HUES48 (cell line): ENCODE measurements at regions not wholly inside any gene's neighbourhood (a gene's known extent, or its start where the extent isn't known, plus 50 kb on each side); places are given as distances from the start of the nearest gene placed in this dataset.

Experiments
- H3K27ac ChIP-seq: one replicate; pipeline ENCODE4 v1.7.0; 2013; ENCODE audit warnings: low read depth, low read length, inconsistent platforms
- H3K27me3 ChIP-seq: 2 replicates; pipeline ENCODE4 v1.6.1; 2013; ENCODE audit warnings: mild to moderate bottlenecking, low read length; ENCODE audit not compliant: control insufficient read depth, insufficient read depth
- H3K36me3 ChIP-seq: 2 replicates; pipeline ENCODE4 v1.6.1; 2013; ENCODE audit warnings: low read length; ENCODE audit not compliant: control insufficient read depth, insufficient read depth
- H3K4me1 ChIP-seq: 2 replicates; pipeline ENCODE4 v1.6.1; 2013; ENCODE audit warnings: mild to moderate bottlenecking, low read length; ENCODE audit not compliant: control insufficient read depth, insufficient read depth
- H3K4me3 ChIP-seq: 2 replicates; pipeline ENCODE4 v1.5.1; 2013; ENCODE audit warnings: mild to moderate bottlenecking, low read depth, low read length
- H3K9ac ChIP-seq: 2 replicates; pipeline ENCODE4 v1.6.1; 2013; ENCODE audit warnings: mild to moderate bottlenecking, low read depth, low read length, moderate library complexity
- H3K9me3 ChIP-seq: 2 replicates; pipeline ENCODE4 v1.6.1; 2013; ENCODE audit warnings: low read length; ENCODE audit not compliant: control insufficient read depth, insufficient read depth

DNA sequence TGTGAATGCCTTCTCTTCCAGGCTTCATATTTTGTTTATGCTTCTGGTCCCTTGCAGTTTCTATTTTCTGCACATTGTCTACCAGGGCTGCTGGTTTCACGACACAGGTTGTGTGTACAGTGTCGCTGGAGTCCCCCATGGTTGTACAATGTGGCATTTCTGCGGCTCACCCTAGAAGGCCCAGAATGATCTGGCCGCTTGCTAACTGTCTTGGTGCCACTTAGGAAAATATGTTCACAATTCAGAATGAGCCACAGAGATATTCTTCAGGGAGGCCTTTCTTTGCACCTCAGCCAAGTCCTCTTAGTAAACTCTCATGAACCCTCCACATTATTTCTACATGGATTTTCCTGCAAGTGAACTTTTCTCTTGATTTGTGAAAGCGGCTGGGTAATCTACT, 195.4 kb downstream of the SUDS3 start:
- no peak overlapping the region for H3K4me3 ChIP-seq
- no peaks in the 10 kb centered on the region for H3K36me3 ChIP-seq
- H3K27ac ChIP-seq: no peak overlapping the region
- no peaks in the 10 kb centered on the region for H3K4me1 ChIP-seq
- no peaks in the 10 kb centered on the region for H3K27me3 ChIP-seq
- H3K9me3 ChIP-seq: peaks cover 13% of the 10 kb centered on the region
- H3K9ac ChIP-seq: no peak overlapping the region

GRCh38 chr12:118574288-118574687, 197.9 kb downstream of the SUDS3 start:
- H3K9me3 ChIP-seq: peaks cover 13% of the 10 kb centered on the region
- H3K4me3 ChIP-seq: no peak overlapping the region
- H3K9ac ChIP-seq: no peak overlapping the region
- no peaks in the 10 kb centered on the region for H3K4me1 ChIP-seq
- no peaks in the 10 kb centered on the region for H3K36me3 ChIP-seq
- no peak overlapping the region for H3K27ac ChIP-seq
- H3K27me3 ChIP-seq: no peaks in the 10 kb centered on the region

DNA sequence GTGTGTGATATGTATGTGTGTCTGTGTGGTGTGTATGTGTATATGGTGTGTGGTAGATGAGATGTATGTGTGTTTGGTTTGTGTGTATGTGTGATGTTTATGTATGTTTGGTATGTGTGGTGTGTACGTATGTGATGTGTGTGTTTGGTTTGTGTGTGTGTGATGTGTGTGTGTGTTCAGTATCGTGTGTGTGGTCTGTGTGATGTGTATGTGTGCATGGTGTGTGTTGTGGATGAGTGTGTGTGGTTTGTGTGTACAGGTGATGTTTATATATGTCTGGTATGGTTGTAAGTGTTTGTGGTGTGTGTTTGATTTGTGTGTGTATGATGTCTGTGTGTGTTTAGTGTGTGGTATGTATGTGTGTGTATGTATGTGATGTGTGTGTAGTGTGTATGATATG, 199.4 kb downstream of the SUDS3 start:
- no peaks in the 10 kb centered on the region for H3K36me3 ChIP-seq
- H3K4me3 ChIP-seq: no peak overlapping the region
- no peak overlapping the region for H3K27ac ChIP-seq
- no peaks in the 10 kb centered on the region for H3K27me3 ChIP-seq
- H3K4me1 ChIP-seq: no peaks in the 10 kb centered on the region
- H3K9me3 ChIP-seq: peaks cover 2% of the 10 kb centered on the region; the same call in 1 of the 2 replicates
- no peak overlapping the region for H3K9ac ChIP-seq

GRCh38 chr12:118581371-118581770, 205.0 kb downstream of the SUDS3 start:
- H3K9me3 ChIP-seq: no peaks in the 10 kb centered on the region
- H3K9ac ChIP-seq: no peak overlapping the region
- H3K4me3 ChIP-seq: no peak overlapping the region
- H3K27ac ChIP-seq: no peak overlapping the region
- H3K36me3 ChIP-seq: no peaks in the 10 kb centered on the region
- H3K4me1 ChIP-seq: peaks cover 9% of the 10 kb centered on the region; the same call in 1 of the 2 replicates
- no peaks in the 10 kb centered on the region for H3K27me3 ChIP-seq

- Histone ChIP-seq H3K36me3 (no peaks in the 10 kb centered on the region), H3K9me3 (no peaks in the 10 kb centered on the region), H3K4me1 (peaks cover 9% of the 10 kb centered on the region; the same call in 1 of the 2 replicates), H3K4me3 (no peak overlapping the region), H3K9ac (no peak overlapping the region), H3K27me3 (no peaks in the 10 kb centered on the region), H3K27ac (no peak overlapping the region)
These were observed 206.5 kb downstream of the SUDS3 start for GRCh38 chr12:118582863-118583262.

- H3K27me3 ChIP-seq: no peaks in the 10 kb centered on the region
- no peak overlapping the region for H3K27ac ChIP-seq
- no peaks in the 10 kb centered on the region for H3K36me3 ChIP-seq
- no peak overlapping the region for H3K9ac ChIP-seq
- peaks cover 5% of the 10 kb centered on the region for H3K4me1 ChIP-seq
- H3K9me3 ChIP-seq: no peaks in the 10 kb centered on the region
- no peak overlapping the region for H3K4me3 ChIP-seq
These were observed 210.1 kb downstream of the SUDS3 start for GRCh38 chr12:118586433-118586832.

DNA sequence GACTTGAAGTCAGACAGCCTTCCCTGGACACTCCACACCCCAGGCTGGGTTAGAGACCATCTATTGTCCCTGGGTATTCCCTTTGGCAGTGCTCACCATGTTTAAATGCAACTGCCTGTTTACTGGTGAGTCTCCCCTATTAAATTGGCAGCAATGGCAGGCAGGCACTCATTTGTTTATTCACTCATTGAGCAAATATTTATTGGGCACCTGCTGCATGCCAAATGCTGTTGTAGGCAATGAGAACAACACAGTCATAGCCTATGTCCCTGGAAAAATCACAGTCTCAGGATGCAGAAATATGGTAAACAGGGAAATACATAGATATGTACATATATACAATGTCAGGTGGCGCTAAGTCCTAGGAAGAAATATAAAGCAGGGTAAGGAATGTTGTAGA, 212.8 kb downstream of the SUDS3 start:
- Histone ChIP-seq H3K4me3 (no peak overlapping the region), H3K27me3 (no peaks in the 10 kb centered on the region), H3K36me3 (no peaks in the 10 kb centered on the region), H3K4me1 (no peaks in the 10 kb centered on the region; the same call in 1 of the 2 replicates), H3K9ac (no peak overlapping the region), H3K9me3 (no peaks in the 10 kb centered on the region), H3K27ac (no peak overlapping the region)

- Histone ChIP-seq H3K27me3 (no peaks in the 10 kb centered on the region), H3K4me3 (no peak overlapping the region), H3K4me1 (no peaks in the 10 kb centered on the region; the same call in 1 of the 2 replicates), H3K27ac (no peak overlapping the region), H3K9ac (no peak overlapping the region), H3K9me3 (no peaks in the 10 kb centered on the region), H3K36me3 (no peaks in the 10 kb centered on the region)
These were observed 214.2 kb downstream of the SUDS3 start for GRCh38 chr12:118590406-118591150.

DNA sequence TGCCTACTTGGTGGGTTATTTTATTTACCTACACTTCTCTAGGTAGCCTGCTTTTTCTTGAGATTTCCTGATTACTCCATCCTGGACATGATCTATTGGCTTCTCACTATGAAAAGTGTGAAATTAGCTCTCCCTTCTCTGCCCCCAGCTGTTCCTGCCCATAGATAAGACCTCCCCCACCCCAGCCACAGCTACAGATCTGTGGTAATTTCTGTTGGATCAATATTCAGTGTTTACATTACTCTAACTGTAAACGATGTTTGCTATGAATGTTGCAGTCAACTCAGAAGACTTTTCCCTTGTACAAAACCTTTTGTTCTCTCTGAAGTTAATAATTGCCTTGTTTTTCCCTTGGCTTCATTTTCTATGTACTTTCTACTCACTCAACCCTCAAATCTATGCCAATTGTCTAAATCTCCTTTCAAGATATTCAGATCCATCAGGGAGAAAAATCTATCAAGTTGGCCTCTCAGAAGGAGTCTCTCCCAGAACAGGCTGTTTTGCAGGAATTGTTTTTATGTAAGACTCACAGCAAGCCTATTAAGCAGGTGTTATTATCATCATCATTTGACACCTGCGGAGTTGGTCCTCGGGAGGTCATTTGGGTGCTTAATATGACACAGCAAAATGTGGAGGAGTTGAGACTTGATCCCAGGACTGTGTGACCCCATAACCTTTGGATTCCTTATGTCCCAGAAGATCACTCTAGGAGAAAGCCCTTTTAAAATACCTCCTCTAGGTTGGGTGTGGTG, 227.4 kb downstream of the SUDS3 start:
- Histone ChIP-seq H3K9ac (no peak overlapping the region), H3K27me3 (no peaks in the 10 kb centered on the region), H3K27ac (no peak overlapping the region)

GRCh38 chr12:118606690-118607089, 230.3 kb downstream of the SUDS3 start:
- no peak overlapping the region for H3K27ac ChIP-seq
- no peaks in the 10 kb centered on the region for H3K9me3 ChIP-seq
- H3K36me3 ChIP-seq: no peaks in the 10 kb centered on the region
- H3K27me3 ChIP-seq: no peaks in the 10 kb centered on the region
- H3K4me1 ChIP-seq: peaks cover 5% of the 10 kb centered on the region; the same call in 1 of the 2 replicates
- H3K4me3 ChIP-seq: no peak overlapping the region
- no peak overlapping the region for H3K9ac ChIP-seq

More for the DNA sequence above, 227.4 kb downstream of the SUDS3 start:
- H3K36me3 ChIP-seq: no peaks in the 10 kb centered on the region
- H3K4me1 ChIP-seq: no peaks in the 10 kb centered on the region
- no peak overlapping the region for H3K4me3 ChIP-seq
- H3K9me3 ChIP-seq: no peaks in the 10 kb centered on the region

DNA sequence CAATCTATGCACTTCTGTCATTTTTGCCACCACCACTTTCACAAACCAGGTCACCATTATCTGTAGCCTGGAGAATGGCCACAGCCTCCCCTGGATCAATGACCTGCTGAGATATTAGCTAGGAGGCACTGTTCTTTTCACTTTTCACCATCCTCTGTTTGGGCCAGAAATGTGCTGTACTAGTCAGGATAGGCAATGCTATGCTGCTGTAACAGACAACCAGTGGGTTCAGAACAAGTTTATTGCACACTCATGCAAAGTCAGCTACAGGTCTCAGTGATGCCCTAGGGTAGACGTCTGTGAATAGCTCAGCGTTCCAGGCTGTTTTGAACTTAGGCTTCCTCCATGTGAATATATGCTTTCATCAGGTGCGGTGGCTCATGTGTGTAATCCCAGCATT, 231.5 kb downstream of the SUDS3 start:
- H3K4me1 ChIP-seq: peaks cover 5% of the 10 kb centered on the region; the same call in 1 of the 2 replicates
- H3K9ac ChIP-seq: no peak overlapping the region
- H3K9me3 ChIP-seq: 0 out of 2 replicates have a peak, but pooled peaks cover 2% of the 10 kb centered on the region

More for the DNA sequence above, 231.5 kb downstream of the SUDS3 start:
- Histone ChIP-seq H3K27me3 (no peaks in the 10 kb centered on the region), H3K36me3 (no peaks in the 10 kb centered on the region), H3K4me3 (no peak overlapping the region), H3K27ac (no peak overlapping the region)
